ENCODE measurements at regions not wholly inside any gene's neighbourhood (a gene's known extent, or its start where the extent isn't known, plus 50 kb on each side); places are given as distances from the start of the nearest gene placed in this dataset.
"Not testable (repeated sequence)": the region's sequence is repeated elsewhere in the genome, so short reads cannot be mapped to it uniquely, and the experiment has no call there.

GRCh38 chr10:128201826-128202225, 75.6 kb upstream of the MKI67 start:
- not testable (repeated sequence) for TF ChIP-seq CTCF (IDR thresholded peaks at IDR 0.05; ENCODE audit: low read depth, low read length, poor library complexity, severe bottlenecking); EZH2phosphoT487 (IDR thresholded peaks at IDR 0.05; ENCODE audit: borderline replicate concordance, low read length)

Measured in DOHH2 (cell line).